Stimulated activated CD8-positive, alpha-beta memory T cell treated with anti-CD3 and anti-CD28 coated beads, Interleukin-7, amount 100 ng/mL, for 48 hours (primary cell): ENCODE measurements at regions not wholly inside any gene's neighbourhood (a gene's known extent, or its start where the extent isn't known, plus 50 kb on each side); places are given as distances from the start of the nearest gene placed in this dataset.
"Not testable (repeated sequence)": the region's sequence is repeated elsewhere in the genome, so short reads cannot be mapped to it uniquely, and the experiment has no call there.

ENCODE experiments used
- DNase-seq, 2 donors: peaks; one replicate each; pipeline ENCODE4 v3.0.0-alpha.2; 2020; ENCODE audit warnings: low read depth in 1 of 2; ENCODE audit errors: extremely low read depth in 1 of 2

- DNase-seq: no peak
Observed at GRCh38 chr6:6474170-6474920, 114.2 kb upstream of the LY86 start.

GRCh38 chr6:6479785-6480184 lies 108.7 kb upstream of the LY86 start:
- no peak for DNase-seq

- DNase-seq: no peak
Observed at GRCh38 chr6:6482256-6482655, 106.3 kb upstream of the LY86 start.

GRCh38 chr6:6483168-6483567 lies 105.4 kb upstream of the LY86 start:
- no peak for DNase-seq

- DNase-seq: no peak
Observed at GRCh38 chr6:6483733-6484132, 104.8 kb upstream of the LY86 start.

- DNase-seq: no peak
Observed at GRCh38 chr6:6484681-6485080, 103.8 kb upstream of the LY86 start.

GRCh38 chr6:6486595-6486994 lies 101.9 kb upstream of the LY86 start:
- DNase-seq: no peak

GRCh38 chr6:6491761-6492160 lies 96.8 kb upstream of the LY86 start:
- DNase-seq: no peak

GRCh38 chr6:6492675-6493074 lies 95.8 kb upstream of the LY86 start:
- DNase-seq: no peak

- DNase-seq: not testable (repeated sequence)
Observed at GRCh38 chr6:6494139-6494538, 94.4 kb upstream of the LY86 start.

GRCh38 chr6:6494677-6495076 lies 93.8 kb upstream of the LY86 start:
- peak in 1 of 2 donors; percentile 14 for DNase-seq

- DNase-seq: no peak
Observed at GRCh38 chr6:6495851-6496250, 92.7 kb upstream of the LY86 start.

GRCh38 chr6:6497541-6497940 lies 91.0 kb upstream of the LY86 start:
- DNase-seq: no peak

GRCh38 chr6:6497976-6498375 lies 90.5 kb upstream of the LY86 start:
- DNase-seq: no peak

GRCh38 chr6:6503191-6503590 lies 85.3 kb upstream of the LY86 start:
- no peak for DNase-seq

- no peak for DNase-seq
Observed at GRCh38 chr6:6505111-6505510, 83.4 kb upstream of the LY86 start.

- DNase-seq: no peak
Observed at GRCh38 chr6:6508643-6509042, 79.9 kb upstream of the LY86 start.

GRCh38 chr6:6509284-6509683 lies 79.2 kb upstream of the LY86 start:
- DNase-seq: no peak

- DNase-seq: no peak
Observed at GRCh38 chr6:6512711-6513110, 75.8 kb upstream of the LY86 start.

- DNase-seq: peak; percentile 27 to 58
Observed at GRCh38 chr6:6515691-6516607, 72.6 kb upstream of the LY86 start.

- no peak for DNase-seq
Observed at GRCh38 chr6:6516666-6517458, 71.7 kb upstream of the LY86 start.
